GM10248 (cell line): ENCODE measurements at regions not wholly inside any gene's neighbourhood (a gene's known extent, or its start where the extent isn't known, plus 50 kb on each side); places are given as distances from the start of the nearest gene placed in this dataset.
"Not testable (repeated sequence)": the region's sequence is repeated elsewhere in the genome, so short reads cannot be mapped to it uniquely, and the experiment has no call there.

ENCODE experiments used
- CTCF ChIA-PET: fragments of 300-600 bp; sonication (Branson Sonifier 250); formaldehyde crosslinking; extraction: SDS; loops from one replicate; lab custom pipeline; 2021; ENCODE audit warnings: antibody characterized with exemption; lab: Yijun Ruan, JAX
- POLR2A ChIA-PET: fragments of 350-650 bp; sonication (Branson Sonifier 250); formaldehyde crosslinking; extraction: SDS; loops from one replicate; lab custom pipeline; 2020; ENCODE audit warnings: antibody characterized with exemption; lab: Yijun Ruan, JAX
- DNase-seq: peaks from one replicate; pipeline ENCODE4 v3.0.0; 2012; ENCODE audit errors: extremely low spot score

DNA sequence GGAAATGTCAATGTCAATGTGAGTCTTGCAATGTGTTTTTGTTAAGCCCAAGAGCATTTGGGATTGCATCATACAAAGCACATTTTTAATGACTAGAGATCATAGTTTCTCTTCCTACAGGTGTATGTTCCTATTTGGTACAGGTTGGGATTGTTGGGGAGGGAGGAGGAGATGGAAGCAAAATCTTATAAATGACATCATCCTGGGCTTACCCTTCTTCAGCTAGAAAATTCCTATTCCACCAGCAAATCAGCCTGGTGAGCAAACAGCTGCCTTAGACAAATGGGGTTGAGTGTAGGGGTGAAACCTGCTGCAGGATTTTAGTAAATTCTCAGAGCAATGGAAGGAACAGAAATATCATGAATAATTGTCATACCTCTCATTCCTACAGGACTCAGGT lies 165.3 kb upstream of the PLGLB2 start:
- POLR2A ChIA-PET, CTCF ChIA-PET, DNase-seq: not testable (repeated sequence)

- CTCF ChIA-PET = not testable (repeated sequence)
Measured at GRCh38 chr2:87583370-87583769, 164.5 kb upstream of the PLGLB2 start.

GRCh38 chr2:87583803-87584202 lies 164.1 kb upstream of the PLGLB2 start:
- DNase-seq, POLR2A ChIA-PET, CTCF ChIA-PET: not testable (repeated sequence)

More at GRCh38 chr2:87583370-87583769, 164.5 kb upstream of the PLGLB2 start:
- POLR2A ChIA-PET, DNase-seq: not testable (repeated sequence)

- CTCF ChIA-PET, POLR2A ChIA-PET, DNase-seq: not testable (repeated sequence)
Measured at GRCh38 chr2:87584268-87584906, 163.5 kb upstream of the PLGLB2 start.

GRCh38 chr2:87587934-87588333 lies 160.0 kb upstream of the PLGLB2 start:
- DNase-seq, POLR2A ChIA-PET, CTCF ChIA-PET: not testable (repeated sequence)

- CTCF ChIA-PET, DNase-seq, POLR2A ChIA-PET: not testable (repeated sequence)
Measured at GRCh38 chr2:87592974-87593373, 154.9 kb upstream of the PLGLB2 start.

DNA sequence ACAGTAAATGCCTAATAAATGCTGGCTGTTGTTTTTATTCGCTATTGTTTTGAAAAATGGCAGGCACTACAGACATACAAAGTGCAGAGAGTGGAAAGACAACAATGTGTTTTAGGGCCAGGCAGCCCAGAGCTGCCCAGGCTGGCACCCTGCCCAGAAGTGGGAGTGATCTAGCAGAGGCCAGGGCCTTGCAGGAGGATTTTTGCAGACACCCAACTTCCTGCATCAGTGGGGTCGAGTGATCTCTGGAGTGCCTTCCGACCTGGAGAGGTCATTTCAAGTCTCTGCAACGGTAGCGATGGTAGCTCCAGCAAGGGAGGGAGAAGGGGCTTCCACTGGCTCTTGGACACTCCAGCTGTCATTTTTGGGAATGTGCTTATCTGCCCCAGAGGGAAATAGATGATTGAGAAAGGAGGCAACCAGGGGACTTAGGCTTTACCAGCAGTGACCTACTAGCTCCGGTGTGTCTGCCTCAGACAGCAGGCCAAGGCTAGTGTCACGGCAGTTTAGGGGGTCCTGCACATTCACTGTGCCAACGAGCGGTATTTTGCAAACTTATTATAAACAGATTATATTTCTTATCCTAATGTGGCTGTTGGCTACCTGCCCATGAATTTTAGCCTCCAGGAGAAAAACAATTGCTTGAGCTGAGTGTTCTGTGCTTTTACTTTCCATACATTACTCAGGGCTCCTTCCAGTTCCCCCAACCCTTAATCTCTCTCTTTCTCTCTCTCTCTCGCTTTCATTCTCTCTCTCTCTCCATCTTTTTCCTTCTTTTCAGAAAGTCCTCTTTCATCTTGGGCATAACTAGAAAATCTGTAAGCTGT lies 153.9 kb upstream of the PLGLB2 start:
- POLR2A ChIA-PET, CTCF ChIA-PET, DNase-seq: not testable (repeated sequence)

DNA sequence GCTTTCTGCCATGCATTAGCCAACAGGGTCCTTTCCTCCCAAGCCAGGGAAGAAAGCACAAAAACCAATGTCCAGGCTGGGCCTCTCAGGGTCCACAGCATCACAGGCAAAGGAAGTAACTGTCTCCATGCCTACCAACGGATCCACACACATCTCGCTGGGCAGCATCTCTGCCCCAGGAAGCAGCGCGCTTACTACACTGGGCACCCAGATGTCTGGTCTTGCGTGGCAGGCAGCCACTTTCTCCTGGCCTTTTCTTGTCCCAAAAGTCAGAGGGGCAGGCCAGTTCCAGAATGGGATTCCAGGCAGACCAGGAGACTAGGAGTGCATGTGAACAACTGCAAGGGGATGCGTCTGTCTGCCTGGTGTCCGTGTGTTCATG lies 153.3 kb upstream of the PLGLB2 start:
- CTCF ChIA-PET, POLR2A ChIA-PET: not testable (repeated sequence)

DNA sequence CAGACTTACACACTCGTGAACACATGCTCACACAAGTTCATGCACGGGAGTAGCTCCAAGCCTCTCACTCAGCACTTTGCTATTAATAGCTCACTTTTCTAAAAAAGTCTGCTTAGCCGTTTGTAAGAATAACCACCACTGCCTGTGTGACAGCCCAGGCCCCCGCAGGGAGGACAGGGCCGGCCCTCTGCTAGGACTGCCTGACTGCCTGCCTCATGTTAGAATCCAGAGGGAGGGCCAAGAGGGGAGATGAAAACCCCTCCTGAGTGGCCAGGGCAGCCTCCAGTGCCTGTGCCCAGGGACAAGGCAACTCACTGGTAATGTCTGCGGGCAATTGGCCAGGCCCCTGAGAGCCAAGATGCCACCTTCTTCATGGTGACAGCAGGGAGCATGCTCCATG lies 152.9 kb upstream of the PLGLB2 start:
- CTCF ChIA-PET, DNase-seq, POLR2A ChIA-PET: not testable (repeated sequence)

More for the DNA sequence above, 153.3 kb upstream of the PLGLB2 start:
- not testable (repeated sequence) for DNase-seq

DNA sequence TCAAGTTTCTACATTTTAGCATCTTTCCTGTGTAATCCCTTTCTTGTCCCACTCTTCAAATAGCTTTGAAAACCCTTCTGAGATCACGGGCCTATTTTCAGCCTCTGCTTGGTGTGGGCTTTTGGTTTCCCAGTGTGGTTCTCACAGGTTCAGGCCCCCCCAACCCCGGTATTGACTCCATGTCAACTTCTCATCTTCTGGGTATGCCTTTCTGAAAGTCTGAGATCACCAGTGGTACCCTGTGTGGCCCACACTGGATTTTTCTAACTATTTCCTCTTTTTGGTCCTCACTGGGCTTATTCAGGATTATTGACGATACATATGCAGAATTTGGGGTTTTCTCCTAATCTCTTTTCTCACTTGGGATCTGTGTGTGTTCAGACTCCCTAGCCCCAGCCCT lies 146.9 kb upstream of the PLGLB2 start:
- CTCF ChIA-PET, DNase-seq, POLR2A ChIA-PET: not testable (repeated sequence)

DNA sequence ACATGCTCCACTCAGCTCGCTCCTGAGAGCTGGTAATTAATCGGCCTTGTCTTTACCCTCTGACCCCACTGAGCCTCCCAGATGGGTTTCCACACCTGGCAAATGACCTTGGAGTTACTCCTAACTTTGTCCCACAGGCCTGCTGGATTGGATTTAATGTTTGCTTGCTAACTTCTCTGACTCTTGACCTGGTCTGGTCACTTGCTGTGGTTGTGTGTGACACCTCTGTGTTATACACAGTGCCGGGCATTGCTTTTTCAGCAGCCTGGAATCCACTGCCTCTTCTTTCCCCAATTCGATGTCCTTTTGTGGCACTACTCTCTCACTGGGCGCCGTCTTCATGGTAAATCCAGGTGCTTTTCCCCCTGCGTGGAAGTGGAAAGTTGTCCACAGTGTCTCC lies 145.8 kb upstream of the PLGLB2 start:
- CTCF ChIA-PET, POLR2A ChIA-PET, DNase-seq: not testable (repeated sequence)

DNA sequence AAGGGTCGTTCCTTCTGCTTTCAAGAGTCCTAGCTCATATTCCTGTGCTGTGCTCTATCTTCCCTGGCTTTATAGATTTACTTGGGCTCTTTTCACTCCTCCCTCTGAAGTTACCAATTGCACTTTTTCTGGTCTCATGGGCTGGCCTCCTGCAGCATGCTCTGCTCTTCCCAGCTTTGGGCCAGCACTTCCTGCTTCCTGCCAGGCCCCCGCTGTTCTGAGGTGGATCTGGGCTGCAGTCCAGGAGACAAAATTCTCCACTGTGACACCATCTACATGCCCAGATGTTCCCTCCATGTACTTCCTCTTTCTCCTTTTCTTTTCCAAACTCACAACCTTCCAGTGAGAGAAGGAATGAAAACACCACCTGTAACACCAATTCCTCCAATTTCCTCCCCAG lies 145.2 kb upstream of the PLGLB2 start:
- CTCF ChIA-PET, DNase-seq, POLR2A ChIA-PET: not testable (repeated sequence)

- POLR2A ChIA-PET, DNase-seq, CTCF ChIA-PET: not testable (repeated sequence)
Measured at GRCh38 chr2:87603418-87604278, 144.2 kb upstream of the PLGLB2 start.

DNA sequence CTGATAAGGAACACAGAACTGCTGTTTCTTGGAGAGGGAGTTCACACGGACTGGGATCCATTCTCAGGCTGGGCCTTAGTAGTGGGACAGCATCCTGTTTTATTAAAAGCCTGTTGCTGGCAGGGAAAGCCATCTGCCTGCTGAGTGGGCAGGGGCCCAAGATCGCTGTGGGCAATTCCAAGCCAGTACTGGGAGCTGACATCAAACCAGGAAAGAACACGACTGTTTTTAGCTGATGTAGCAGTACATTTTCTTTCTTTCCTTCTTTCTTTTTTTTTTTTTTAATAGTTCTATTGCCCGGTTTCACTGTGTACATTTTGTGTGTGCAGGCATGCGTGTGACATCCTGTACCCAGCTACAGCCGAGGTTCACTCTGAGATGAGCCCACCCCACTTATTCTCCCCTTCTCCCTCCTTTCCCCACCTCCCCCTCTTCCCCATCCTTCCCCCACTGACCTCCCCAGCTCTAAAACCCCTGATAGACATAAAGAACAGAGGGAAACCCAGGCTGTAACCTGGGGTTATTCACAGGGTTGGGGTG lies 143.5 kb upstream of the PLGLB2 start:
- POLR2A ChIA-PET, CTCF ChIA-PET: not testable (repeated sequence)

DNA sequence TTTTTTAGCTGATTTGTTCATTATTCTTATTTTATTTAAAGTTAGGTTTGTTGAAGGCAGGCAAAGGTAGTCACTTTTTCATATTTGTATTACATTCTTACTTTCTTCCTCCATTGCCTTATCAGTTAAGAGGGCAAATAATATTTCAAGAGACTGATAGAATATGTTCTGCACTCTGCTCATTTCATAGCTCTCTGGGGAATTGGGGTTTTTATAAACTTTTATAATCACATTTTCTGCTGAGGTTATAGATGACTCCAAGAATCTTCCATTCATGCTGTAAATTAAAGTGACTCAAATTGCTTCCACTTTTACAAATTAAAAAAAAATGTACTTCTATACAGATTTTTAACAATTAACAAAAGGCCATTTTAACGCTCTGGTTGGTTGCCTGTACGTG lies 142.9 kb upstream of the PLGLB2 start:
- POLR2A ChIA-PET, CTCF ChIA-PET, DNase-seq: not testable (repeated sequence)

More for the DNA sequence above, 143.5 kb upstream of the PLGLB2 start:
- not testable (repeated sequence) for DNase-seq

DNA sequence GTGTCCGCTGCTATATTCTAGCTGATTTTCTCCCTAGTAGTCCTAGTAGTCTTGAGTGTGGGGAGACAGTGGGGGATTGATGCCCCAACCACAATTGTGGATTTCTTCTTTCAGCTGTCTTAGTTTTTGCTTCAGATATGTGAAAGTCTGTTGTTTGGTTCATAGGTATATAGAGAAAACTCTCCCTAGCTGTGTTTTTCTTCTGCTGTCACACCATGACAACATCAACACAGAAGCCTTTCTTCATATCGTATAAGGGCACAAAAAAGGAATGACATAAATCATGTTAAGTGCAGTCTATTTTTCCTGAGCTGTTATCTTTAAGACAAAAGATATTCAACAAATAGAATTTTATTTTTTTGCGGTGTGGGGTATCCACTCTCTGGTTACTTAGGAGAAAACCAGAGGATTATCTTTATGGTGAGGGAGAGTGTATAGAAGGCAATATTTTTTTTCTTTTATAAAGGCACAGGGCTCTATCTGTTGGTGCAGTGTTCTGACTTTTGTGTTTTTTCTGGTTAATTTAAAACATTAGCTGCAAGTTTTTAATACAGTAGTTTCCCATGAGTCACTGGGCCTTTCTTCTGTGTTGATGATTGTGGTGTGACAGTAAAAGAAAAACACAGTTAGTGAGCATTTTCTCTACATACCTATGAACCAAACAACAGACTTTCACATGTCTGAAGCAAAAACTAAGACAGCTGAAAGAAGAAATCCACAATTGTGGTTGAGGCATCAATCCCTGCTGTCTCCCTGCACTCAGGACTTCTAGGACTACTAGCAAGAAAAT lies 139.3 kb upstream of the PLGLB2 start:
- CTCF ChIA-PET, DNase-seq, POLR2A ChIA-PET: not testable (repeated sequence)

DNA sequence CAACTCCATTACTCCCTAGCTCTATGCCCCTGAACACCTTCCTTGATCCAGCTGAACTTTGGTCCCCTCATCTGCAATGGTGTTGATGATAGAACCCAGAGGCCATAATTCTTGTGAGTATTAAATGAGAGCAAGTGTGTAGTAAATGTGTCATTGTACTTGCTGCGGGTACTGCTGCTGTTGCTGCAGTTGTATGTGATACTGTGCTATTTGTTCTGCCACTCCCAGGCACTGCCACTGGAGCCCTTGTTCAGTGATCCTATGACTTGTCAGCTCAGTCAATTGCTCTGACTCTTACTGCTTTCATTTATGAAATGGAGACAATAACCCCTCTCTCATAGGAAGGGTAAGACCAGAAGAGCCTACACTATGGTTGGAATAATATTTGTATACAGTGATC lies 136.9 kb upstream of the PLGLB2 start:
- DNase-seq, POLR2A ChIA-PET, CTCF ChIA-PET: not testable (repeated sequence)
